ENCODE measurements at regions not wholly inside any gene's neighbourhood (a gene's known extent, or its start where the extent isn't known, plus 50 kb on each side); places are given as distances from the start of the nearest gene placed in this dataset.
"Not testable (repeated sequence)": the region's sequence is repeated elsewhere in the genome, so short reads cannot be mapped to it uniquely, and the experiment has no call there.

DNA sequence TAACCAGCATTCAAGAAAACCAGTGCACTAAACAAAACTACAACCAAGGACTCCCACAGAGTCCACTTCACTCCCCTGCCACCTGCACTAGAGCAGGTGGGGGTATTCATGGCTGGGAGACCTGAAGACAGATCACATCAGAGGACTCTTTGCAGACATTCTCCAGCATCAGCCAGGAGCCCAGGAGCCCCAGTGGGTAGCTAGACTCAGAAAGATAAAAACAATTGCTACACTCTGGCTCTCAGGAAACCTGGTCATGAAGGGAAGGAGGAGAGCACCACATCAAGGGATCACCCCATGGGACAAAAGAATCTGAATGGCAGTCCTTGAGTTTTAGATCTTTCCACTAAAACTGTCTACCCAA, 472.1 kb downstream of the PLPP3 start:
- Mint-ChIP-seq H3K4me3 (no peak overlapping the region), H3K27me3 (ENCODE audit: insufficient read depth) (no peaks in the 10 kb centered on the region), H3K27ac (no peak overlapping the region), H3K36me3 (ENCODE audit: low read depth) (no peaks in the 10 kb centered on the region), H3K4me1 (ENCODE audit: low read depth) (no peaks in the 10 kb centered on the region), H3K9me3 (peaks cover 5% of the 10 kb centered on the region)
- intact Hi-C loops (cut with micrococcal nuclease): no loop called here
- no peak for DNase-seq (ENCODE audit: low spot score)

DNA sequence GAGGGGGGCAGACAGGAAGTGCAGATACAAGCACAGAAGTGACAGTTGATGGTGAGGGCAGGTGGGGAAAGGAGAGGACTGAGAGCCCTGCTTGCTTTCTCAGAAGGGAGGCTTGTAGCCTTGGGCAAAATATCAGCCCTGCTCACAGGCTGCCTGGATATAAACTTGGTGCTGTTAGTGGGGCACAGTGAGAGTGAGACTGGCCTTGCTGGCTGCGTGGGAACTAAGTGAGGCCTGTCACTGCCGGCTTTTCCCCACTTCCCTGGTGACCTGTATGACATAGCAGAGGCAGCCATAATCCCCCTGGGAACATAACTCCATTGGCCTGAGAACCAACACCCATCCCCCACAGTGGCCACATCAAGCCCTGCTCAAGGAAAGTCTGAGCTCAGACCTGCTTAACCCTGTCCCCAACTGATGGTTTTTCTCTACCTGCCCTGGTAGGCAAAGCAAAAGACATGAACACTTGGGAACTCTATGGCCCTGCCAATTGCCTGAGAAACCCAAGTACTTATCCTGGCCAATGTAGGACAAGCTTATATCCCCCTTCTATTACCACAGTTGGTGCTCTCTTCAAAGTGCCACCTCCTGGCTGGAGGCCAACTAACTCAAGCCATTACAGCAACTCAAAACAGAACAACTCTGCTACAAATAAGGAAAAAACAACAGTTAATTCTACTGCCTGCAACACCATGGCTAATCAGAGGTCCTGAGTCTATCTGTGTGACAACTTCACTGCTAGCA, 472.7 kb downstream of the PLPP3 start:
- H3K27ac Mint-ChIP-seq: no peak overlapping the region
- no peaks in the 10 kb centered on the region for H3K36me3 Mint-ChIP-seq (ENCODE audit: low read depth)
- no peaks in the 10 kb centered on the region for H3K4me1 Mint-ChIP-seq (ENCODE audit: low read depth)
- no peak overlapping the region for H3K4me3 Mint-ChIP-seq
- no peaks in the 10 kb centered on the region for H3K27me3 Mint-ChIP-seq (ENCODE audit: insufficient read depth)
- H3K9me3 Mint-ChIP-seq: peaks cover 5% of the 10 kb centered on the region
- DNase-seq (ENCODE audit: low spot score): no peak
- intact Hi-C loops (cut with micrococcal nuclease): no loop called here

DNA sequence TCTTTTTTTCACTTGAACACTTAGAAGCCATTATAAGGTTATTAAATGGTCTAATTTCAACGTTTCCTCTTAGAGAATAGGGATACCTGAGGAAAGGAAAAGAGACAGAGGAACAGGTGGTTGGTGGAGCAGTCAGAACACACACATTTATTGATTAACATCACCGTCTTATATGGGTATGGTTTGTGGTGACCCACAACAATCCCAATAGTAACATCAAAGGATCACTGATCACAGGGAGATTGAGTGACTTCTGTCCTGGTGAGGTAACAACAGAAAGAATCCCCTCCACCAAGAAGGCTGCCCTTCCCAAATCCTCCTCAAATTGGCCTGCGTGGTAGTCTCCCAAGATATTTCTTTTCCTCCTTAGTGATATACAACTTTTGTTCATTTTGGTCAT, 474.0 kb downstream of the PLPP3 start:
- Mint-ChIP-seq H3K9me3 (peaks cover 5% of the 10 kb centered on the region), H3K27ac (no peak overlapping the region), H3K4me1 (ENCODE audit: low read depth) (no peaks in the 10 kb centered on the region), H3K4me3 (no peak overlapping the region), H3K27me3 (ENCODE audit: insufficient read depth) (no peaks in the 10 kb centered on the region), H3K36me3 (ENCODE audit: low read depth) (no peaks in the 10 kb centered on the region)
- no peak for DNase-seq (ENCODE audit: low spot score)
- intact Hi-C loops (cut with micrococcal nuclease): no loop called here

- Mint-ChIP-seq H3K27me3 (ENCODE audit: insufficient read depth) (no peaks in the 10 kb centered on the region), H3K9me3 (peaks cover under 1% of the 10 kb centered on the region), H3K27ac (no peak overlapping the region), H3K4me3 (no peak overlapping the region), H3K36me3 (ENCODE audit: low read depth) (no peaks in the 10 kb centered on the region), H3K4me1 (ENCODE audit: low read depth) (no peaks in the 10 kb centered on the region)
- no peak for DNase-seq (ENCODE audit: low spot score)
- intact Hi-C loops (cut with micrococcal nuclease): no loop called here
These were observed 479.5 kb downstream of the PLPP3 start for GRCh38 chr1:56099766-56100265.

DNA sequence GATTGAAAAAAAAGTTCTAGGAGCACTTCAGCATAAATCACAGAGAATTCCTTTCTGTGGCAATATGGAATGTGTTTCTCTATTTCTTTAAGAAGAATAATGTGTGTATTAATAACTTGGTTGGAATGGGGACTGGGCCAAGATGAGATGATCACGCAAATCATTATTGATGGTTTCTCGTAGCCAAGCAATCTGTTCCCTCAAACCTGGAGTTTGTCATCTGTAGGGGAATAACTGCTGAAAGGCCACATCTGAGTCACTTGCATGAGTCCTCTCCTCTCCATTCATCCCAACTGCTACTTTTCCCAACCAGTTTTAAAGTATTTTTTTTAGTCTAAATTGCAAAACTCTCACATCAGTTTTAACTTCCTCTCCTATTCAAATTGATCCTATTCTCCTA, 480.4 kb downstream of the PLPP3 start:
- Mint-ChIP-seq H3K36me3 (ENCODE audit: low read depth) (no peaks in the 10 kb centered on the region), H3K27me3 (ENCODE audit: insufficient read depth) (no peaks in the 10 kb centered on the region), H3K9me3 (no peaks in the 10 kb centered on the region), H3K4me1 (ENCODE audit: low read depth) (no peaks in the 10 kb centered on the region), H3K4me3 (no peak overlapping the region), H3K27ac (no peak overlapping the region)
- intact Hi-C loops (cut with micrococcal nuclease): no loop called here
- no peak for DNase-seq (ENCODE audit: low spot score)

DNA sequence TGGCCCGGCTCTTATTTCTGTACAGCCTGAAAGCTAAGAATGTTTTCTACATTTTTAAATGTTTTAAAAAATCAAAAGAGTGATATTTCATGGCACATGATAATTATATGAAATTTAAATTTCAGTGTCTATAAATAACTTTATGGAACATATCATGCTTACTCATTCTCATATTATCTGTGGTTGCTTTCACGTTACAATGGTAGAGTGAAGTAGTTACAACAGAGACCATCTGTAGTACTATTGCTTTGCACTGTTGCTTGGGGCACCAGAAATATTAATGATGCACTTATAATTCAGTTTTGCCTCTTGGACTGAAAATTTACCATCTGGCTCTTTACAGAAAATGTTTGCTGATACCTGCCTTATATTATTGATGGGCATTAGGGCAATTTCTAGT, 481.6 kb downstream of the PLPP3 start:
- Mint-ChIP-seq H3K27ac (no peak overlapping the region), H3K4me3 (no peak overlapping the region), H3K4me1 (ENCODE audit: low read depth) (no peaks in the 10 kb centered on the region), H3K9me3 (no peaks in the 10 kb centered on the region), H3K27me3 (ENCODE audit: insufficient read depth) (no peaks in the 10 kb centered on the region), H3K36me3 (ENCODE audit: low read depth) (no peaks in the 10 kb centered on the region)
- DNase-seq (ENCODE audit: low spot score): no peak
- intact Hi-C loops (cut with micrococcal nuclease): no loop called here

DNA sequence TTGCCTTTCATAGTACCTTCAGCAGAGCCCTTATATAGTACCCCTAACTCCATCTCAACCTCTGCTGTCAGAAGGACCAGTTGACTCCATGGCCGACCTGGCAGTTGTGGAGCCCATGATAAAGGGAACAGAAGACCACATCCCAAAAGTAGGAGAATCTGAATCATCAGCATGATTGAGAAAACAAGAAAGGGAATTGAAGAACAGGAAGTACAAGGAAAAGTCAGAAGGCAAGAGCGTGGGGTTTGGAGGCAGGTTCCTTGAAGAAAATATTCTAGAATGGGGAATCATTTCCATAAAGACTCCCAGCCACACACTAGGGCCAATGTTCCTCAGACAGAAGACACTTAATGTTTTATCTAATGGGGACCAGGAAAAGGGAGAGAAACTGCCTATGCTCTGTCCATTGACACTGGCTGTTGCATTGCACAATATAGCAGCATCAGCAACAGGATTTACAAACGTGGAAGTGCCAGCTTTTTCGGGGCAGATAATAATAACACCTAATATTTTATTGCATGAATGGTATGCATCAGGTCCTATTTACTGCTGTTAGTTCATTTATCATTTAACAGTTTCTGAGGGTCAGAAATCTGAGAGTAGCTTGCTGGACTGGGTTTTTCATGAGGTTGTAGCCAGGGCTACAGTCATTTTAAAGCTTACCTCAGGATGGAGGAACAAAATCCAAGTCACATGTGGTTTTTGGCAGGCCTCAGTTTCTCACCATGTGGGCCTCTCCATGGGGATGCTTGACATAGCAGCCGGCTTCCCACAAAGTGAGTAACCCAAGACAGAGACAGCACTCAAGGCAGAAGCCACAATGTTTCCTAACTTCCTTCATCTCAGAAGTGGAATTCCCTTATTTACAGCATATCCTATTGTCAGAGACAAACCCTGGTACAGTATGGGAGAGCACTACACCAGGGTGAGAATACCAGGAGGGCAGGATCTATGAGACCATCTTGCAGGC, 483.4 kb downstream of the PLPP3 start:
- Mint-ChIP-seq H3K9me3 (no peaks in the 10 kb centered on the region), H3K27ac (no peak overlapping the region), H3K36me3 (ENCODE audit: low read depth) (no peaks in the 10 kb centered on the region), H3K4me1 (ENCODE audit: low read depth) (no peaks in the 10 kb centered on the region), H3K4me3 (no peak overlapping the region), H3K27me3 (ENCODE audit: insufficient read depth) (no peaks in the 10 kb centered on the region)
- intact Hi-C loops (cut with micrococcal nuclease): no loop called here
- no peak for DNase-seq (ENCODE audit: low spot score)

DNA sequence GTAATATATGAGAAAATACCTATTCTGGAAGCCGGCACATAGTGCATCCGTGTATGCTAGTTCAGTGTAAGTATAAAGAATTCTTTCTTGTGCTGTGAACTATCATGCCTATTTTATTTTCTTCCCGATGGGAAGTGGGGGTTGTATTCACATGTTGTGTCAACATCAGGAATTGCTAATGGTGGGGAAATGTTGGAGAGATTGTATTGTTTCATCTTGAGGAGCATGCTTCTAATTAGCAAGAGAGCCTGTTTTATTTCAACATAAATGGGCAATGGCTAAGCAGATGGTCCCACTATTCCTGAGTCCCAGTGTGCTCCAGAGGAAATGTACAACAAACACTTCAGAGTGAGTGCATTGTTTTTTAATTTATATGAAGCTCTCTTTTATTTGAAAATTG, 485.2 kb downstream of the PLPP3 start:
- Mint-ChIP-seq H3K27ac (no peak overlapping the region), H3K27me3 (ENCODE audit: insufficient read depth) (no peaks in the 10 kb centered on the region), H3K9me3 (no peaks in the 10 kb centered on the region), H3K4me1 (ENCODE audit: low read depth) (no peaks in the 10 kb centered on the region), H3K36me3 (ENCODE audit: low read depth) (no peaks in the 10 kb centered on the region), H3K4me3 (no peak overlapping the region)
- intact Hi-C loops (cut with micrococcal nuclease): no loop called here
- DNase-seq (ENCODE audit: low spot score): no peak

DNA sequence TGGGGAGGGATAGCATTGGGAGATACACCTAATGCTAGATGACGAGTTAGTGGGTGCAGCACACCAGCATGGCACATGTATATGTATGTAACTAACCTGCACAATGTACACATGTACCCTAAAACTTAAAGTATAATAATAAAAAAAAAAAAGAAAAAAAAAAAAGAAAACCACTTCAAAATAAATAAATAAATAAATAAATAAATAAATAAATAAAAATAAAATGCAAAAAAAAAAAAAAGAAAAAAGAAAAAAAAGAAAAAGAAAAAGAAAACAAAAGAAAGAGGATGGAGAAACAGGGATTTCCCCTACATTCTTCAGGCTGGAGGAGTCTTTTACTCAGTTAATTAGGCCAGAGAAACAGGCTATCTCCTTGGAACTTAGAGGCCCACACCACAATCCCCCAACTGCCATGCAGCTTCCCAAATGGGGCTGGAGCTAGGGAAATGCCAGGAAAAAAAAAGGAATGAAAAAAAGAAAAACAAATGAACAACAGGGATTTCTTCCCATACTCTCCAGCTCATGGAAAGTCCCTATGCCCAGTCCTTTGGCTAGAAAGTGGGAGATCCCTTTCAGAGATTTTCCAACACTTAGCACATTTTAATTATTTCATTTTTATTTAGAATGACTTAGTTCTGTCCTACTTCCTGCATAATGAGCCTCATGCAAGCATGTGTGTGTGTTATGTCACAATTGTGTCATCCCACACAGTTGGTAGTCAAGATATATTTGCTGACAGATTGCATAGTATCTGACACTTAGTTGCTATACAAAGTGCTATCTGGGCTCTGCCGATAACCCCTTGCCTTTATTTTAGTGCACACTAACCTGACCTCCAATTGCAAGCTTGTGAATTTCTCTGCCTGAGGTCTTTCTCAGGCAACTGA, 486.4 kb downstream of the PLPP3 start:
- no peak overlapping the region for H3K4me3 Mint-ChIP-seq
- no peaks in the 10 kb centered on the region for H3K4me1 Mint-ChIP-seq (ENCODE audit: low read depth)
- H3K9me3 Mint-ChIP-seq: no peaks in the 10 kb centered on the region
- H3K36me3 Mint-ChIP-seq (ENCODE audit: low read depth): no peaks in the 10 kb centered on the region
- no peaks in the 10 kb centered on the region for H3K27me3 Mint-ChIP-seq (ENCODE audit: insufficient read depth)
- intact Hi-C loops (cut with micrococcal nuclease): no loop called here
- no peak for DNase-seq (ENCODE audit: low spot score)
- no peak overlapping the region for H3K27ac Mint-ChIP-seq

GRCh38 chr1:56089826-56090225, 489.5 kb downstream of the PLPP3 start:
- DNase-seq (ENCODE audit: low spot score); H3K27me3 Mint-ChIP-seq (ENCODE audit: insufficient read depth); intact Hi-C loops (cut with micrococcal nuclease); H3K4me3 Mint-ChIP-seq; H3K27ac Mint-ChIP-seq; H3K36me3 Mint-ChIP-seq (ENCODE audit: low read depth); H3K4me1 Mint-ChIP-seq (ENCODE audit: low read depth); H3K9me3 Mint-ChIP-seq: not testable (repeated sequence)

- intact Hi-C loops (cut with micrococcal nuclease): no loop called here
- no peaks in the 10 kb centered on the region for H3K27me3 Mint-ChIP-seq (ENCODE audit: insufficient read depth)
- DNase-seq (ENCODE audit: low spot score): no peak
- no peaks in the 10 kb centered on the region for H3K4me1 Mint-ChIP-seq (ENCODE audit: low read depth)
- no peak overlapping the region for H3K4me3 Mint-ChIP-seq
- H3K27ac Mint-ChIP-seq: no peak overlapping the region
- H3K9me3 Mint-ChIP-seq: no peaks in the 10 kb centered on the region
- no peaks in the 10 kb centered on the region for H3K36me3 Mint-ChIP-seq (ENCODE audit: low read depth)
These were observed 495.1 kb downstream of the PLPP3 start for GRCh38 chr1:56084246-56084645.

DNA sequence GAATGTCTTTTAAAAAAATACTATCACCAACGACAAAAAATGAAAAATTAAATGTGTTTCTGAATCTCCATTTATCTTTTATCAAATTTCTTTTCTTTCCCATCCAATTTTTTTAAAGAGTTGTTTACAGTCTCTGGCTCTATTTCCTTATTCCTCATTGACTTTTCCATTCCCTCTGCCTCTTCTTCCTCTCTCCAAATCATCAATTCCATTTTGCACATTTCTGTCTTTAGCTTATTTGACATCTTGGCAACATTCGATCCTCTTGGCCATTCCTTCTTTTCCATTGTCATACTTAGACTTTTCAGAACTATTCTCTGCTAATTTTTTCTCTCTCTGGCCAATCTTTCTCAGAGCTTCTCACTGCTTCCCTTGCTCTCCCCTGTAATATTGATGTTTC, 497.6 kb downstream of the PLPP3 start:
- DNase-seq (ENCODE audit: low spot score): no peak
- Mint-ChIP-seq H3K27ac (no peak overlapping the region), H3K36me3 (ENCODE audit: low read depth) (no peaks in the 10 kb centered on the region), H3K4me3 (no peak overlapping the region), H3K9me3 (no peaks in the 10 kb centered on the region), H3K27me3 (ENCODE audit: insufficient read depth) (no peaks in the 10 kb centered on the region), H3K4me1 (ENCODE audit: low read depth) (no peaks in the 10 kb centered on the region)
- intact Hi-C loops (cut with micrococcal nuclease): no loop called here
